Neuronal stem cell (in vitro differentiated cells): ENCODE measurements at regions not wholly inside any gene's neighbourhood (a gene's known extent, or its start where the extent isn't known, plus 50 kb on each side); places are given as distances from the start of the nearest gene placed in this dataset.

Source experiments
- DNase-seq: peaks from one replicate; pipeline ENCODE4 v3.0.0-alpha.2; 2013; ENCODE audit warnings: low spot score
- H2AFZ ChIP-seq: one replicate; pipeline ENCODE4 v1.6.1; 2013; ENCODE audit warnings: mild to moderate bottlenecking, low read length, inconsistent platforms
- H2AK5ac ChIP-seq: 2 replicates; pipeline ENCODE4 v1.6.1; 2013; ENCODE audit warnings: low read depth, mild to moderate bottlenecking, inconsistent platforms, low read length, moderate library complexity, mixed read lengths
- H2BK120ac ChIP-seq: 2 replicates; pipeline ENCODE4 v1.6.1; 2013; ENCODE audit warnings: low read depth, mild to moderate bottlenecking, inconsistent platforms, low read length, moderate library complexity, mixed read lengths
- H2BK12ac ChIP-seq: one replicate; pipeline ENCODE4 v1.6.1; 2013; ENCODE audit warnings: low read length, inconsistent platforms
- H2BK15ac ChIP-seq: 2 replicates; pipeline ENCODE4 v1.6.1; 2013; ENCODE audit warnings: mild to moderate bottlenecking, low read length, inconsistent platforms, mixed read lengths
- H2BK5ac ChIP-seq: one replicate; pipeline ENCODE4 v1.6.1; 2013; ENCODE audit warnings: inconsistent platforms, mild to moderate bottlenecking, low read length, moderate library complexity
- H3K14ac ChIP-seq: one replicate; pipeline ENCODE4 v1.6.1; 2013; ENCODE audit warnings: low read length, inconsistent platforms
- H3K18ac ChIP-seq: 2 replicates; pipeline ENCODE4 v1.6.1; 2013; ENCODE audit warnings: low read length, inconsistent platforms
- H3K23ac ChIP-seq: 2 replicates; pipeline ENCODE4 v1.6.1; 2013; ENCODE audit warnings: low read depth, mild to moderate bottlenecking, mixed read lengths, low read length, inconsistent platforms; ENCODE audit not compliant: poor library complexity
- H3K27ac ChIP-seq: replicated peaks from 3 replicates; pipeline ENCODE4 v1.5.1; 2013; ENCODE audit warnings: low read length, inconsistent platforms
- H3K27me3 ChIP-seq, 3 experiments: 2 replicates each; pipeline ENCODE4 v1.6.1; 2013; ENCODE audit warnings: low read length in 3 of 3, mild to moderate bottlenecking in 2 of 3, inconsistent platforms in 1 of 3, low read depth in 1 of 3, mixed read lengths in 1 of 3, moderate library complexity in 1 of 3; ENCODE audit not compliant: control insufficient read depth in 3 of 3, insufficient read depth in 3 of 3
- H3K36me3 ChIP-seq, 2 donors: replicated peaks in 1 of 2; 2 replicates each; pipeline ENCODE4 v1.6.1; 2013; ENCODE audit warnings: low read length in 2 of 2; ENCODE audit not compliant: control insufficient read depth in 2 of 2, insufficient read depth in 2 of 2
- H3K4ac ChIP-seq: 2 replicates; pipeline ENCODE4 v1.6.1; 2013; ENCODE audit warnings: inconsistent platforms, mild to moderate bottlenecking, low read length, moderate library complexity
- H3K4me1 ChIP-seq, 2 donors: 1 replicate in 1 of 2; 2 replicates in 1 of 2; pipeline ENCODE4 v1.6.1; 2013; ENCODE audit warnings: low read length in 2 of 2, low read depth in 1 of 2; ENCODE audit not compliant: control insufficient read depth in 2 of 2, insufficient read depth in 1 of 2
- H3K4me2 ChIP-seq: one replicate; pipeline ENCODE4 v1.6.1; 2013; ENCODE audit warnings: mild to moderate bottlenecking, low read length, inconsistent platforms; ENCODE audit not compliant: insufficient read depth, poor library complexity, severe bottlenecking
- H3K4me3 ChIP-seq, 2 donors: 2 replicates each; pipeline ENCODE4 v1.5.1; 2013; ENCODE audit warnings: low read length in 2 of 2, mild to moderate bottlenecking in 2 of 2, inconsistent platforms in 1 of 2, moderate library complexity in 1 of 2
- H3K79me1 ChIP-seq: one replicate; pipeline ENCODE4 v1.6.1; 2013; ENCODE audit warnings: low read depth, mild to moderate bottlenecking, inconsistent platforms, low read length, moderate library complexity
- H3K9ac ChIP-seq: one replicate; pipeline ENCODE4 v1.6.1; 2013; ENCODE audit warnings: mild to moderate bottlenecking, low read depth, low read length, inconsistent platforms; ENCODE audit not compliant: poor library complexity
- H3K9me3 ChIP-seq, 2 donors: replicated peaks in 1 of 2; 2 replicates each; pipeline versions ENCODE3 to v1.6.1; 2013; ENCODE audit warnings: low read length in 2 of 2, mild to moderate bottlenecking in 2 of 2, inconsistent platforms in 1 of 2, low read depth in 1 of 2, mixed read lengths in 1 of 2, moderate library complexity in 1 of 2; ENCODE audit not compliant: control insufficient read depth in 2 of 2, insufficient read depth in 1 of 2
- H4K8ac ChIP-seq: one replicate; pipeline ENCODE4 v1.6.1; 2013; ENCODE audit warnings: low read depth, mild to moderate bottlenecking, inconsistent platforms, low read length, moderate library complexity
- H4K91ac ChIP-seq: one replicate; pipeline ENCODE4 v1.6.1; 2013; ENCODE audit warnings: low read length, low read depth, mild to moderate bottlenecking, inconsistent platforms; ENCODE audit not compliant: poor library complexity
- WGBS, 2 donors: extraction: QIAGEN DNeasy Blood & Tissue Kit; methylation state at CpG; one replicate each; pipeline ENCODE4 v1.1.7; 2013; ENCODE audit warnings: missing lambda C conversion rate in 2 of 2, mixed read lengths in 1 of 2; ENCODE audit not compliant: insufficient read length in 2 of 2, insufficient replicate concordance in 1 of 2; ENCODE audit errors: extremely low coverage in 2 of 2; 5-methylcytosine and 5-hydroxymethylcytosine counted together

DNA sequence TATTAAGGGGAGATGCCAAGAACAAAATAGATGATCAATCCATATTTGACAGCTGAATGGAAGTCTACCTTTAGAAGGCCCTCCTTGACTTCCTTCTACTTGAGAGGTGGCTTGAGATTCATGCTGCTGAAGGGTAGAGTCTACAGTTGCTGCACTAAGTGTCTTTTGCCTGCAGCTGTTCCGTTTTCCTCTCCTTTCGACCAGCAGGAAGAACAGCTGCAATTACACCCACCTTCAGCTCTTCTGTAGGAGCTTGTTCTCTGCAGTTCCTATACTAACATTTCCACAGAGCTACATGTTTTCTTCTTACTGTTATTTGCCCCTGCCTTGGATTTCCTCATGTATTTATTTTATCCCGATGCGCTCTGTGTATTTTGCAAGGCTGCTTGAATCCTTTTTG is 79.1 kb downstream of the ARRDC4 start:
- no peak overlapping the region for H3K4me3 ChIP-seq
- H3K4me2 ChIP-seq: no peak overlapping the region

DNA sequence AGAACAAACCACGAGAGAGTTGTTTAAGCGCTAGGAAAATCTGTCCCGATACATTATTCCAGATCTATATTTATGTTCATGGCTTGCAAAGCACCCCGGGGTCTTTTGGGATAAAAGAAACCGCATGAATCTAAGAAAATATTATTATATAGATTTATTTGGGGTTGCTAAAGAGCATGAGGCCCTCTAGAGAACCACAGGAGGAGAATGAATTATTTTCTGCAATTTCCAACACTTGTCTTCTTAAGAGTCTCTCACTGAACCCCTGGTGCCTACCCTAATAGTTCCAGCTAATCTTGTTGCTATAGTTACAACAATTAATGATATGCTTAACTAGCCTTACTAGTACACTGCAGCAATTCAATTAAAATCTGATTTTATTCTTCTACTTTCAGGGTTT is 79.6 kb downstream of the ARRDC4 start:
- H3K79me1 ChIP-seq: no peaks in the 10 kb centered on the region
- H3K14ac ChIP-seq: no peak overlapping the region
- H3K4me1 ChIP-seq: no peaks in the 10 kb centered on the region
- H4K8ac ChIP-seq: no peak overlapping the region
- no peak overlapping the region for H2AFZ ChIP-seq
- H2BK12ac ChIP-seq: no peak overlapping the region
- H3K4me2 ChIP-seq: no peak overlapping the region
- no peak overlapping the region for H2BK15ac ChIP-seq
- no peak overlapping the region for H3K9ac ChIP-seq
- WGBS, 2 donors: no CpG with 5 or more reads among the region's 5 CpGs
- no peak overlapping the region for H3K4ac ChIP-seq
- H3K27ac ChIP-seq: no peak overlapping the region
- H3K18ac ChIP-seq: no peak overlapping the region
- no peak for DNase-seq
- H2AK5ac ChIP-seq: no peak overlapping the region
- no peak overlapping the region for H2BK5ac ChIP-seq
- H3K23ac ChIP-seq: no peak overlapping the region
- no peaks in the 10 kb centered on the region for H3K27me3 ChIP-seq
- no peaks in the 10 kb centered on the region for H3K36me3 ChIP-seq
- no peak overlapping the region for H3K4me3 ChIP-seq
- H2BK120ac ChIP-seq: no peak overlapping the region
- no peak overlapping the region for H4K91ac ChIP-seq
- H3K9me3 ChIP-seq: no peaks in the 10 kb centered on the region

More for the DNA sequence above, 79.1 kb downstream of the ARRDC4 start:
- no peak overlapping the region for H2BK120ac ChIP-seq
- no peak overlapping the region for H2BK15ac ChIP-seq
- H2BK12ac ChIP-seq: no peak overlapping the region
- H4K8ac ChIP-seq: no peak overlapping the region
- H3K4me1 ChIP-seq: no peaks in the 10 kb centered on the region
- no peak overlapping the region for H3K18ac ChIP-seq
- H2AK5ac ChIP-seq: no peak overlapping the region
- H3K27ac ChIP-seq: no peak overlapping the region
- H3K14ac ChIP-seq: no peak overlapping the region
- no CpG with 5 or more reads among the region's 4 CpGs for WGBS, 2 donors
- H2AFZ ChIP-seq: no peak overlapping the region
- no peaks in the 10 kb centered on the region for H3K9me3 ChIP-seq
- no peaks in the 10 kb centered on the region for H3K36me3 ChIP-seq
- no peak overlapping the region for H3K23ac ChIP-seq
- DNase-seq: no peak
- no peaks in the 10 kb centered on the region for H3K27me3 ChIP-seq
- no peaks in the 10 kb centered on the region for H3K79me1 ChIP-seq
- H3K4ac ChIP-seq: no peak overlapping the region
- no peak overlapping the region for H3K9ac ChIP-seq
- no peak overlapping the region for H4K91ac ChIP-seq
- H2BK5ac ChIP-seq: no peak overlapping the region

DNA sequence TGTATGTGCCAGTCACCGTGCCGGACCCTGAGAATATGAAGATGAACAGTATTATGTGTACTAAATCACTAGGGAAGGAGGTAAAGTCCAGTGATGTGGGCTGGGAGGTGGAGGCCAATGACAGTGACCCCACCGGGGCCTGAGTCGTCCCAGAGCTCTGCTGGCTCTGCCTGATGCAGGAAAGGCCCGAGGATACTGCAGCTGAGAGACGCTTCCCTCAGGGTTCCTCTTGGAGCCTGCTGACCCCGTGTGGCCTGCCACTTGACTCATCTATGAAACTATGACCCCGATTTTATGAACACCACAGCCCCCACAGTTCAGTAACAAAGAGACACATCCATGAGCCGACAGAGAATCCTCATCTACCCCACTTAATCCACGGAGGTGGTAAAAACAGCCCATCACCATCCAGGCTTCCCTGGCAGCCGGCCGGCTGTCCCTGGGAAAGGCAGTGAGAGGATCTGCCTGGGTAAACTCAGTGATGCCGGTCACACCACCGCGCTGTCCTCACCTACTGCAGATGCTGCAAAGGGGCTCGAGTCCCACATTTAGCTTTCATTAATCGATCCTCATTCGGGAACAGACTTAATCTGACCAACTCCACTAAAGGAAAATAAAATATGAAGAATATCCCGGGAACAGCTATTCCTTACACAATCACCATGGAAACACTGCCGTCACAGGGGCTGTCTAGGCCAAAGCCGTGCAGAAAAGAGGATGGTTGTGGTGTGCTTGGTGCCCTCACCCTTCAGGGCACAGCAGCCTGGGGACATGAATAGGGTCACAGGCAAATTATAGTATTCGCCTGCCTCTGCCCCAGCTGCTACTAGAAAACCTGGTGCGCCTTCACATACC is 82.9 kb downstream of the ARRDC4 start:
- H3K4me2 ChIP-seq: no peak overlapping the region
- H2AFZ ChIP-seq: no peak overlapping the region
- H3K4me1 ChIP-seq: no peaks in the 10 kb centered on the region
- H3K14ac ChIP-seq: no peak overlapping the region
- no peak overlapping the region for H4K91ac ChIP-seq
- no peak overlapping the region for H2BK12ac ChIP-seq
- no peak for DNase-seq
- H3K27ac ChIP-seq: no peak overlapping the region
- H3K9ac ChIP-seq: no peak overlapping the region
- no peaks in the 10 kb centered on the region for H3K36me3 ChIP-seq
- no peak overlapping the region for H3K4me3 ChIP-seq
- no peaks in the 10 kb centered on the region for H3K27me3 ChIP-seq
- H3K79me1 ChIP-seq: no peaks in the 10 kb centered on the region
- H2AK5ac ChIP-seq: no peak overlapping the region
- H3K4ac ChIP-seq: no peak overlapping the region
- H2BK15ac ChIP-seq: no peak overlapping the region
- no peak overlapping the region for H2BK5ac ChIP-seq
- no peaks in the 10 kb centered on the region for H3K9me3 ChIP-seq
- H3K23ac ChIP-seq: no peak overlapping the region
- H3K18ac ChIP-seq: peak overlapping the region; percentile 61
- H2BK120ac ChIP-seq: no peak overlapping the region
- no CpG with 5 or more reads among the region's 23 CpGs for WGBS, 2 donors
- H4K8ac ChIP-seq: no peak overlapping the region

DNA sequence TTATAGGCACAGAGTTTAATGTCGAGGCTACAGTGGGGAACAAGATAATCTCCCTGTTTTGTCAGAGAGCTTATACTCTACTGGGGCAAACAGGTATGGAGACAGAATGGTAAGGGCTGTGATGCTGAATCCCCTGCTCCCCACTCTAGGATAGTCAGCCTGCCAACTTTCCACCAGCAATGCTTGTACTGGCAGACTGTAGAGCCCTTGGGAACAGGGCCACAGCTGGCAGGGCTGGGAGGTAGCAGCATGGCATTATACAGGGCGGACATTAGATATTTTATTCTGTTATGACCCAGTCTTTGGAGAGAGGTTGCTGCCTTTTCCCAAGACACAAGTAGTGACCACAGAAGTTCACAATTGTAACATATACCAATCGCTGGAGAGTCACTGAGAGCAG is 91.2 kb downstream of the ARRDC4 start:
- WGBS, 2 donors: no CpG with 5 or more reads among the region's 3 CpGs
- Histone ChIP-seq H3K9ac (no peak overlapping the region), H3K4me2 (no peak overlapping the region), H3K27me3 (no peaks in the 10 kb centered on the region), H2AK5ac (no peak overlapping the region), H2BK12ac (no peak overlapping the region), H3K27ac (no peak overlapping the region), H4K91ac (no peak overlapping the region), H2BK120ac (no peak overlapping the region), H3K4ac (no peak overlapping the region), H3K79me1 (no peaks in the 10 kb centered on the region), H3K23ac (no peak overlapping the region), H2AFZ (no peak overlapping the region), H3K4me3 (no peak overlapping the region), H3K9me3 (no peaks in the 10 kb centered on the region), H2BK15ac (no peak overlapping the region), H3K14ac (no peak overlapping the region), H2BK5ac (no peak overlapping the region), H3K18ac (no peak overlapping the region), H3K36me3 (no peaks in the 10 kb centered on the region), H4K8ac (no peak overlapping the region), H3K4me1 (no peaks in the 10 kb centered on the region)
- DNase-seq: no peak
